ENCODE measurements at regions not wholly inside any gene's neighbourhood (a gene's known extent, or its start where the extent isn't known, plus 50 kb on each side); places are given as distances from the start of the nearest gene placed in this dataset.

- ChIA-PET POLR2A (no interaction called here), CTCF (no interaction called here)
- H3K9ac ChIP-seq (ENCODE audit: low read length) = no peak overlapping the region
- no peak overlapping the region for H3K4me3 Mint-ChIP-seq
- H3K9me3 Mint-ChIP-seq (ENCODE audit: insufficient read depth) = peaks cover 4% of the 10 kb centered on the region
- no peak for TF ChIP-seq CTCF (IDR thresholded peaks at IDR 0.05)
- TF ChIP-seq EZH2 (IDR thresholded peaks at IDR 0.05; ENCODE audit: borderline replicate concordance, insufficient read depth, low read depth, low read length, poor library complexity, severe bottlenecking) = no peak
- no peaks in the 10 kb centered on the region for H4K20me1 ChIP-seq (ENCODE audit: control insufficient read depth, insufficient read depth, low read length, poor library complexity, severe bottlenecking)
- H3K4me1 Mint-ChIP-seq = no peaks in the 10 kb centered on the region
- intact Hi-C loops (cut with micrococcal nuclease) = no loop called here
- DNase-seq (no peak), ATAC-seq (ENCODE audit: low read depth) (no peak)
- no peaks in the 10 kb centered on the region for H3K79me2 ChIP-seq (ENCODE audit: control insufficient read depth, insufficient read depth, low read length)
- H2AFZ ChIP-seq (ENCODE audit: insufficient read depth, low read depth, low read length, poor library complexity, severe bottlenecking) = no peak overlapping the region
- H3K9me3 ChIP-seq (ENCODE audit: control extremely low read depth in 1 of 3, control insufficient read depth in 2 of 3, insufficient read depth in 1 of 3, low read length in 2 of 3) = peaks cover 0 to 1% (median 0%) of the 10 kb centered on the region in 3 donors
- no peak overlapping the region for H3K27ac ChIP-seq (ENCODE audit: low read length in 2 of 2)
- H3K27me3 ChIP-seq (replicated peaks in 1 of 4; ENCODE audit: control extremely low read depth in 1 of 4, control insufficient read depth in 3 of 4, insufficient read depth in 4 of 4, low read length in 3 of 4) = no peaks in the 10 kb centered on the region
- no CpG with 5 or more reads among the region's 2 CpGs for WGBS (ENCODE audit: insufficient coverage)
- no peak overlapping the region for H3K4me3 ChIP-seq (ENCODE audit: control extremely low read depth in 1 of 5, extremely low read depth in 1 of 5, insufficient read depth in 1 of 5, low read depth in 2 of 5, low read length in 4 of 5)
- H3K27me3 Mint-ChIP-seq = no peaks in the 10 kb centered on the region
- H3K36me3 ChIP-seq (replicated peaks in 1 of 2; ENCODE audit: control extremely low read depth in 1 of 2, control insufficient read depth in 1 of 2, extremely low read depth in 1 of 2, insufficient read depth in 2 of 2, low read length in 1 of 2) = no peaks in the 10 kb centered on the region
- no peak overlapping the region for H3K4me2 ChIP-seq (replicated peaks; ENCODE audit: low read depth, low read length, poor library complexity, severe bottlenecking)
- H3K4me1 ChIP-seq (ENCODE audit: control insufficient read depth in 2 of 2, insufficient read depth in 2 of 2, low read length in 2 of 2) = no peaks in the 10 kb centered on the region
- no peak overlapping the region for H3K27ac Mint-ChIP-seq
Observed at GRCh38 chr12:127363392-127363791, 903.6 kb upstream of the TMEM132C start.

- H3K4me3 ChIP-seq (ENCODE audit: control extremely low read depth in 1 of 5, extremely low read depth in 1 of 5, insufficient read depth in 1 of 5, low read depth in 2 of 5, low read length in 4 of 5) = no peak overlapping the region
- H3K27ac ChIP-seq (ENCODE audit: low read length in 2 of 2) = no peak overlapping the region
- H4K20me1 ChIP-seq (ENCODE audit: control insufficient read depth, insufficient read depth, low read length, poor library complexity, severe bottlenecking) = no peaks in the 10 kb centered on the region
- ATAC-seq (ENCODE audit: low read depth) (no peak), DNase-seq (no peak)
- H3K4me2 ChIP-seq (replicated peaks; ENCODE audit: low read depth, low read length, poor library complexity, severe bottlenecking) = no peak overlapping the region
- ChIA-PET POLR2A (no interaction called here), CTCF (no interaction called here)
- no peaks in the 10 kb centered on the region for H3K36me3 ChIP-seq (replicated peaks in 1 of 2; ENCODE audit: control extremely low read depth in 1 of 2, control insufficient read depth in 1 of 2, extremely low read depth in 1 of 2, insufficient read depth in 2 of 2, low read length in 1 of 2)
- H2AFZ ChIP-seq (ENCODE audit: insufficient read depth, low read depth, low read length, poor library complexity, severe bottlenecking) = no peak overlapping the region
- Mint-ChIP-seq H3K4me3 (no peak overlapping the region), H3K9me3 (ENCODE audit: insufficient read depth) (no peaks in the 10 kb centered on the region), H3K4me1 (no peaks in the 10 kb centered on the region), H3K27ac (no peak overlapping the region), H3K27me3 (no peaks in the 10 kb centered on the region)
- 91% methylated on average over 2 of the region's 4 CpGs for WGBS (ENCODE audit: insufficient coverage)
- intact Hi-C loops (cut with micrococcal nuclease) = no loop called here
- H3K9ac ChIP-seq (ENCODE audit: low read length) = no peak overlapping the region
- no peaks in the 10 kb centered on the region for H3K79me2 ChIP-seq (ENCODE audit: control insufficient read depth, insufficient read depth, low read length)
- no peaks in the 10 kb centered on the region for H3K4me1 ChIP-seq (ENCODE audit: control insufficient read depth in 2 of 2, insufficient read depth in 2 of 2, low read length in 2 of 2)
- TF ChIP-seq CTCF (IDR thresholded peaks at IDR 0.05) (no peak), EZH2 (IDR thresholded peaks at IDR 0.05; ENCODE audit: borderline replicate concordance, insufficient read depth, low read depth, low read length, poor library complexity, severe bottlenecking) (no peak)
- H3K27me3 ChIP-seq (replicated peaks in 1 of 4; ENCODE audit: control extremely low read depth in 1 of 4, control insufficient read depth in 3 of 4, insufficient read depth in 4 of 4, low read length in 3 of 4) = no peaks in the 10 kb centered on the region
- peaks cover 0 to 17% (median 5%) of the 10 kb centered on the region in 3 donors for H3K9me3 ChIP-seq (ENCODE audit: control extremely low read depth in 1 of 3, control insufficient read depth in 2 of 3, insufficient read depth in 1 of 3, low read length in 2 of 3)
Observed at GRCh38 chr12:127373559-127373958, 893.4 kb upstream of the TMEM132C start.

Data from B cell (primary cell).